Ascending aorta (tissue), 2 donors: ENCODE measurements at regions not wholly inside any gene's neighbourhood (a gene's known extent, or its start where the extent isn't known, plus 50 kb on each side); places are given as distances from the start of the nearest gene placed in this dataset.
"Not testable (repeated sequence)": the region's sequence is repeated elsewhere in the genome, so short reads cannot be mapped to it uniquely, and the experiment has no call there.

ENCODE experiments used
- DNase-seq, 2 donors: peaks; one replicate each; pipeline ENCODE4 v3.0.0-alpha.2; 2019; ENCODE audit warnings: low spot score in 2 of 2
- H3K27ac ChIP-seq, 2 donors: fragments of 200-600 bp; sonication (generic); one replicate each; pipeline ENCODE4 v1.5.1; 2016 to 2017; ENCODE audit warnings: mild to moderate bottlenecking in 1 of 2
- H3K27me3 ChIP-seq: fragments of 200-600 bp; sonication (generic); one replicate; pipeline ENCODE4 v1.5.1; 2017
- H3K36me3 ChIP-seq, 2 donors: fragments of 200-600 bp; sonication (generic); one replicate each; pipeline ENCODE4 v1.5.1; 2016
- H3K4me1 ChIP-seq, 2 donors: fragments of 200-600 bp; sonication (generic); one replicate each; pipeline ENCODE4 v1.5.1; 2016 to 2017; ENCODE audit warnings: mild to moderate bottlenecking in 1 of 2
- H3K4me3 ChIP-seq, 2 donors: fragments of 200-600 bp; sonication (generic); one replicate each; pipeline ENCODE4 v1.5.1; 2016 to 2017; ENCODE audit warnings: mild to moderate bottlenecking in 1 of 2
- H3K9me3 ChIP-seq, 2 donors: fragments of 200-600 bp; sonication (generic); one replicate each; pipeline ENCODE4 v1.5.1; 2016
- CTCF ChIP-seq, 3 experiments: fragments of 200-600 bp in 2 of 3; fragments of 450-650 bp in 1 of 3; sonication (generic) in 2 of 3; IDR thresholded peaks; one replicate each; pipeline ENCODE4 v1.5.1; 2016 to 2019; ENCODE audit warnings: antibody characterized with exemption in 3 of 3, mild to moderate bottlenecking in 1 of 3, moderate library complexity in 1 of 3
- intact Hi-C: fragments of 100-400 bp; cut with DNase I; formaldehyde crosslinking; loops from one replicate; pipeline ENCODE4 v1.15.1; 2023

GRCh38 chr6:74902089-74902488 is 303.8 kb downstream of the COL12A1 start:
- H3K4me1 ChIP-seq = no peaks in the 10 kb centered on the region
- no peak overlapping the region for H3K27ac ChIP-seq
- no peak for DNase-seq
- intact Hi-C loops = no loop called here
- no peak for TF ChIP-seq CTCF (IDR thresholded peaks at IDR 0.05)
- no peaks in the 10 kb centered on the region for H3K36me3 ChIP-seq
- no peak overlapping the region for H3K4me3 ChIP-seq
- no peaks in the 10 kb centered on the region for H3K27me3 ChIP-seq
- H3K9me3 ChIP-seq = peaks cover 0 to 22% of the 10 kb centered on the region in 2 donors

- H3K4me1 ChIP-seq = no peaks in the 10 kb centered on the region
- no peak for DNase-seq
- no peak for TF ChIP-seq CTCF (IDR thresholded peaks at IDR 0.05)
- H3K27me3 ChIP-seq = no peaks in the 10 kb centered on the region
- H3K9me3 ChIP-seq = peaks cover 0 to 22% of the 10 kb centered on the region in 2 donors
- H3K27ac ChIP-seq = no peak overlapping the region
- intact Hi-C loops = no loop called here
- no peaks in the 10 kb centered on the region for H3K36me3 ChIP-seq
- no peak overlapping the region for H3K4me3 ChIP-seq
These were observed 304.3 kb downstream of the COL12A1 start for GRCh38 chr6:74901576-74901975.

- Histone ChIP-seq H3K9me3 (peaks cover 0 to 22% of the 10 kb centered on the region in 2 donors), H3K4me1 (no peaks in the 10 kb centered on the region), H3K36me3 (no peaks in the 10 kb centered on the region), H3K4me3 (no peak overlapping the region), H3K27ac (no peak overlapping the region), H3K27me3 (no peaks in the 10 kb centered on the region)
- TF ChIP-seq CTCF (IDR thresholded peaks at IDR 0.05) = no peak
- no peak for DNase-seq
- intact Hi-C loops = no loop called here
These were observed 306.4 kb downstream of the COL12A1 start for GRCh38 chr6:74899416-74899815.

- peaks cover 0 to 6% of the 10 kb centered on the region in 2 donors for H3K4me1 ChIP-seq
- no peak overlapping the region for H3K4me3 ChIP-seq
- H3K27me3 ChIP-seq = no peaks in the 10 kb centered on the region
- H3K36me3 ChIP-seq = no peaks in the 10 kb centered on the region
- intact Hi-C loops = no loop called here
- no peak for TF ChIP-seq CTCF (IDR thresholded peaks at IDR 0.05)
- H3K9me3 ChIP-seq = no peaks in the 10 kb centered on the region
- no peak for DNase-seq
- H3K27ac ChIP-seq = no peak overlapping the region
These were observed 313.8 kb downstream of the COL12A1 start for GRCh38 chr6:74892091-74892490.

- TF ChIP-seq CTCF (IDR thresholded peaks at IDR 0.05) = no peak
- DNase-seq = no peak
- Histone ChIP-seq H3K27me3 (no peaks in the 10 kb centered on the region), H3K4me1 (peaks cover 0 to 6% of the 10 kb centered on the region in 2 donors), H3K36me3 (no peaks in the 10 kb centered on the region), H3K27ac (no peak overlapping the region), H3K4me3 (no peak overlapping the region), H3K9me3 (no peaks in the 10 kb centered on the region)
- intact Hi-C loops = no loop called here
These were observed 314.5 kb downstream of the COL12A1 start for GRCh38 chr6:74891349-74891831.

GRCh38 chr6:74889635-74890034 is 316.2 kb downstream of the COL12A1 start:
- intact Hi-C loops = no loop called here

GRCh38 chr6:74888741-74889140 is 317.1 kb downstream of the COL12A1 start:
- H3K4me3 ChIP-seq, H3K4me1 ChIP-seq, H3K36me3 ChIP-seq, intact Hi-C loops, H3K27ac ChIP-seq, DNase-seq, H3K27me3 ChIP-seq, H3K9me3 ChIP-seq: not testable (repeated sequence)

More at GRCh38 chr6:74889635-74890034, 316.2 kb downstream of the COL12A1 start:
- Histone ChIP-seq H3K36me3 (no peaks in the 10 kb centered on the region), H3K27ac (no peak overlapping the region), H3K4me1 (peaks cover 0 to 6% of the 10 kb centered on the region in 2 donors), H3K27me3 (no peaks in the 10 kb centered on the region), H3K4me3 (no peak overlapping the region), H3K9me3 (no peaks in the 10 kb centered on the region)
- TF ChIP-seq CTCF (IDR thresholded peaks at IDR 0.05) = no peak
- DNase-seq = no peak
